ENCODE measurements at regions not wholly inside any gene's neighbourhood (a gene's known extent, or its start where the extent isn't known, plus 50 kb on each side); places are given as distances from the start of the nearest gene placed in this dataset.
A peak's percentile ranks its signal among the peaks of the same experiment; 100 is the strongest.
"Not testable (repeated sequence)": the region's sequence is repeated elsewhere in the genome, so short reads cannot be mapped to it uniquely, and the experiment has no call there.

GRCh38 chr1:115531631-115532264, 110.0 kb upstream of the VANGL1 start:
- DNase-seq: no peak

GRCh38 chr1:115530407-115530806, 111.4 kb upstream of the VANGL1 start:
- no peak for DNase-seq

- no peak for DNase-seq
Measured at GRCh38 chr1:115529216-115529897, 112.4 kb upstream of the VANGL1 start.

GRCh38 chr1:115528336-115528735, 113.4 kb upstream of the VANGL1 start:
- DNase-seq: not testable (repeated sequence)

GRCh38 chr1:115527746-115528145, 114.0 kb upstream of the VANGL1 start:
- DNase-seq: no peak

GRCh38 chr1:115526900-115527299, 114.9 kb upstream of the VANGL1 start:
- DNase-seq: no peak

GRCh38 chr1:115524236-115524635, 117.5 kb upstream of the VANGL1 start:
- no peak for DNase-seq

GRCh38 chr1:115522386-115522785, 119.4 kb upstream of the VANGL1 start:
- no peak for DNase-seq

- no peak for DNase-seq
Measured at GRCh38 chr1:115515270-115515669, 126.5 kb upstream of the VANGL1 start.

- not testable (repeated sequence) for DNase-seq
Measured at GRCh38 chr1:115510226-115510625, 131.5 kb upstream of the VANGL1 start.

GRCh38 chr1:115507901-115508300, 133.9 kb upstream of the VANGL1 start:
- no peak for DNase-seq

GRCh38 chr1:115506924-115507589, 134.7 kb upstream of the VANGL1 start:
- DNase-seq: no peak

- no peak for DNase-seq
Measured at GRCh38 chr1:115506518-115506917, 135.3 kb upstream of the VANGL1 start.

- DNase-seq: peak; percentile 93
Measured at GRCh38 chr1:115505148-115505571, 136.6 kb upstream of the VANGL1 start.

GRCh38 chr1:115502183-115502582, 139.6 kb upstream of the VANGL1 start:
- DNase-seq: not testable (repeated sequence)

GRCh38 chr1:115501476-115501875, 140.3 kb upstream of the VANGL1 start:
- no peak for DNase-seq

GRCh38 chr1:115499253-115499652, 142.5 kb upstream of the VANGL1 start:
- no peak for DNase-seq

GRCh38 chr1:115496904-115497527, 144.8 kb upstream of the VANGL1 start:
- DNase-seq: no peak

- DNase-seq: no peak
Measured at GRCh38 chr1:115495625-115496024, 146.1 kb upstream of the VANGL1 start.

GRCh38 chr1:115495111-115495510, 146.7 kb upstream of the VANGL1 start:
- DNase-seq: no peak

- no peak for DNase-seq
Measured at GRCh38 chr1:115493834-115494233, 147.9 kb upstream of the VANGL1 start.

GRCh38 chr1:115492880-115493279, 148.9 kb upstream of the VANGL1 start:
- no peak for DNase-seq

GRCh38 chr1:115492019-115492595, 149.7 kb upstream of the VANGL1 start:
- DNase-seq: no peak
